HG03060 (cell line): ENCODE measurements at regions not wholly inside any gene's neighbourhood (a gene's known extent, or its start where the extent isn't known, plus 50 kb on each side); places are given as distances from the start of the nearest gene placed in this dataset.
"Not testable (repeated sequence)": the region's sequence is repeated elsewhere in the genome, so short reads cannot be mapped to it uniquely, and the experiment has no call there.

Experiments used
- ATAC-seq: cut with Tn5 transposase; IDR thresholded peaks from one replicate; pipeline ENCODE4 v1.9.1; 2021; ENCODE audit warnings: low read depth, moderate number of reproducible peaks; ENCODE audit not compliant: unreplicated experiment

DNA sequence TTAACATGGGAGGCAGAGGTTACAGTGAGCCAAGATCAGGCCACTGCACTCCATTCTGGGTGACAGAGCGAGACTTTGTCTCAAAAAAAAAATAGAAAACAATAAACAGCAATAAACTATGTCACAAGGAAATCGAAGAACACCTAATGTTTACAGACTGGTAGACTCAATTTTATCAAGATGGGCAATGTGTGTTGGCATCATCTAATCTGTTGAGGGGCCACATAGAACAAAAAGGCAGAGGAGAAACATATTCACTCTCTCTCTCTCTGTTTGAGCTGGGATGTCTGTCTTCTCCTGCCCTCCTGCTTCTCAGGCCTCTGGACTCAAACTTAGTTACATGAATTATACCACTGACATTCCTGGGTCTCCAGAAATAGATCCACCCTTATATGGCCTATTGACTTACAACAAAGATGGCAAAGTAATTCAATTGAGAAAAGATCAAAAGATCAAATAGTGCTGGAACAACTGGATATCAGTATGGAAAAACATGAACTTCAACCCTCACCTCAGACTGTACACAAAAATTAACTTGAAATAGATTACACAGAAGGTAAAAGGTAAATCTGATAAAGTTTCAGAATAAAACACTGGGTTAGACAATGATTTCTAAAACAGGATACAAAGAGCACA, 703.8 kb upstream of the CRIM1 start:
- no peak for ATAC-seq

DNA sequence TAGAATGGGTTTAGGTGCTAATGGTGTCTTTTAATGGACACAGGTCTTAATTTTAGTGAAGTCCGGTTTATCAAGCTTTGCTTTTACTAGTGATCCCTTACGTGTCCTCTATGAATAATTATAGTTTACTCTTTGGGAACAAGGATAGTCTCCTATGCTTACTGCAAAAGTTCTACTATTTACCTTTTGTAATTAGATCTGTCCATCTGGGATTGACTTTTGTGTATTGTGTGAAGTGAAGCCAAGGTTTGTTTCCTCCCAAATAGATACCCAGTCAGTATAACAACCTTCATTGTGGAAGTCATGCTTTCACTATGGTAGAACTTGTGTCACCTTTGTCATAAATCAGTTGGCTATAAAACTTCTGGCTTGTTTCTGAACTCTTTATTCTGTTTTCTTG, 740.9 kb upstream of the CRIM1 start:
- no peak for ATAC-seq

DNA sequence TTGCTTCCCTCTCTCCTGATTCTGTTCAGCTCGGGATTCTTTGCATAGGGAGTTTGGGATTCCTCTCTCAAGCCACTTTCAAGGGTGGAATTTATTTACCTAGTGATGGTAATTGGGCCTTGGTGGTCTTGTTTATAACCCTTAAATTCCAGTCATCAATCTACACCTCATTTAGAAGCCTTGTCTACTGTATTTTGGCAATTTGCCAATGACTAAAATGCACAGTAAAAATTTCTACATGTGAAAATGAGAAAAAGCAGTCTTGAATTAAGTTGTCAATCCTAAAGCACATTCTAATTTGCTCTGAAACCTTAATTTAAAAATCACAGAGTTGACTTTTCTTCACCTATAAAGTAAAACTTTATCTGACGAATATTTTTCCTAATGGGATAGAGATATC, 749.2 kb upstream of the CRIM1 start:
- ATAC-seq: no peak

DNA sequence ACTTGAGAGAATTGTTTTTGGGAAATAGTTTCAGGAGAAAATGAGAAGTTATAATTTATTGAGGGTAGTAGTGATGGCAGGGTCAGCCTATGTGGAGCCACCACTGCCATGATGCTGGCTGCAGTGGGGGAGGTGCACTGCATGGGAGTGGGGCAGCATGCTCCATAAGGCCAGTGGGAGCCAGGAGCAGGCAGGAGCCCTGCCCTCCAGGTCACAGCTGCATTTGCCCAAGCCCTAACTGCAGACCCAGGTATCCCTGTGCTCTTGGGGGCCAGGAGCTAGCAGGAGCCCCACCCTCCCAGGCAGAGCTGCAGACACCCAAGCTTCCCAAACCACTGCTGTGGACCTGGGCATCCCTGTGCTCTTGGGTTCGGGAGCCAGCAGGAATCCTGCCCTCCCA, 757.3 kb upstream of the CRIM1 start:
- no peak for ATAC-seq

DNA sequence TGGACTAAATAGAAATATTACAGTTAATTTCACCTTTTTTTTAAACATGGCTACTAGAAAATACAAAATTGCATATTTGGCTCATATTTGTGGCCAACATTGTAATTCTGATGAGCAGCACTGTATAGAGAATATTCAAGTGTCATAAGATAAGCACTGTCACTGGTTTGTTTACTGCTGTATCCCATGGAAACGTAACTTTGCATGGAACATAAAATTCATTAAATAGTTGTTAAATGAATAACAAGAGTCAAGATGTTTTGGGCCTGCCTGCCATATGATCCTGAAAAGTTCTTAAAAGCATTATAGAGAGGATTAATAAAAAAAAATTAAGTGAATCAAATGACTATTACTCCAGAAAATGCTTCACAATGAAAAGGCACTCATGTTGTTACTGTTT, 763.7 kb upstream of the CRIM1 start:
- no peak for ATAC-seq

DNA sequence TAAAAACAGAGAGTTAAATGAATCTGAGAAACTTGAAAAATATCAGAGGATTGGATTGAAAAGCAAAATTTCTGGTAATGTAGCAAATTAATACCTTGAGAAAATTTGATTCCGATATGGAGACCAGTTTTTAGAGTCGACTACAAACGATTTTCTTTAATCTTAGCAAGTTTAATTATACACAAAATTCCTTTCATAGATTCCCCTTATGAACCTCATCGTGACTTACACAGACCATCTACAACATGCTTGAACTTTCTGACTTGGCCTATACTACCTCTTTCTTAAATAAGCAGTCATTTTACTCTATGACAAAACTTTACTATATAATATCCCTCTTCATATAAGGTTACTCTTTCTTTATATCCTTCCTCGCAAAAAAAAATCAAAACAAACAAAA, 769.6 kb upstream of the CRIM1 start:
- ATAC-seq: no peak

DNA sequence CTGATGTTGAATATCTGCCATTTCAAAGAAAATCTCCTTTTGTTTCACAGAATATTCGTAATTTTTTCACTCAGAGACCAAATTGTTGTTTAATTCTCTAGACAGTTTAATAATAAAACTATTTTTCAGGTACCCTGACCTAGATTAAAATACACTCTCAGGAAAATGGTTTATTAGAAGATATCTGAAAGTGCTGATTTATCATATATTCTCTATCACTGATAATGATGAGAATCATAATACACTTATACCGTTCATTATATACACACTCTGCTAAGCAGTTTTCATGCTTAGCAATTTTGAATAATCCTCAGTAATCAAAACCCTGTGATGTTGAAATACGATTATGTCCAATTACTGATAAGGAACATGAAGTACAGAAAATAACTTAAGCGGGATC, 772.9 kb upstream of the CRIM1 start:
- no peak for ATAC-seq

DNA sequence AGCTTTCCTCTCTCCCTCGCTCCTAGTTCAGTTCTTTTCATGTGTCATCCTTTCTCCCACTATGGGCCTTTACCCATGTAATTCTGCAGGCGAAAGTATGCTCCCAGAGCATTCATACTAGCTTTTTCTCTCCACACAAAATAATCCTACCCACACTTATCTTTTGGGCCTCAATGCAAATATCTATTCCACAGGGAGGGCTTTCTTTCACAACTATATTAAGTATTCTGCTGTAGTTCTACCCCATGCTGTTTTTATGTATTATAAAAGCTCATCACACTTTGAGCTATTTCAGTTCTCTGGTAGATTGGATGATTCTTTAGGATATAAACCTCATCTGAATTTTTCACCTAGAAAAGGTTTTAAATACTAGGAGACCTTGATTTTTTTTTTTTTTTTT, 774.6 kb upstream of the CRIM1 start:
- no peak for ATAC-seq

DNA sequence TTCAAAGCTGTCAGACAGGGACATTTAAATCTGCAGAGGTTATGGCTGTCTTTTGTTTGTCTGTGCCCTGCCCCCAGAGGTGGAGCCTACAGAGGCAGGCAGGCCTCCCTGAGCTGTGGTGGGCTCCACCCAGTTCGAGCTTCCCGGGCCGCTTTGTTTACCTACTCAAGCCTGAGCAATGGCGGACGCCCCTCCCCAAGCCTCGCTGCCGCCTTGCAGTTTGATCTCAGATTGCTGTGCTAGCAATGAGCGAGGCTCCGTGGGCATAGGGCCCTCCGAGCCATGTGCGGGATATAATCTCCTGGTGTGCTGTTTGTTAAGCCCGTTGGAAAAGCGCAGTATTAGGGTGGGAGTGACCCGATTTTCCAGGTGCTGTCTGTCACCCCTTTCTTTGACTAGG, 787.0 kb upstream of the CRIM1 start:
- ATAC-seq: not testable (repeated sequence)

DNA sequence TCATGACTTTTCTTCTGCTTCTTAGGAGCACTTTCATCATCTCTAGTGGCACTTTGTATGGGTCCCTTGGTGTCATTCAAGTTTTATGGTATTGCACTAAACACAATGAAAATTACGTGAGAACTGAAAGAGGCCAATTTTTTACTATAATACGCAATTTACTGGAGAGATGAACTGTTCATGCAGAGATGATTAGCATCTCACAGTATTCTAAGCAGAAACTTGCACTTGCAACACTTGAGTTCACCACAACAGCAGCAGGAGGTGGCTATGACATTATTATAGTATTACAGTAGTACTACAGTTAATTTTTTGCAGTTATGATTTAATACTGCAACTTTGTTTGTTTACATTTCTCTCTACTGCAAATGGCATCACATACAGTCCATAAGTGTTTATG, 793.1 kb upstream of the CRIM1 start:
- no peak for ATAC-seq

DNA sequence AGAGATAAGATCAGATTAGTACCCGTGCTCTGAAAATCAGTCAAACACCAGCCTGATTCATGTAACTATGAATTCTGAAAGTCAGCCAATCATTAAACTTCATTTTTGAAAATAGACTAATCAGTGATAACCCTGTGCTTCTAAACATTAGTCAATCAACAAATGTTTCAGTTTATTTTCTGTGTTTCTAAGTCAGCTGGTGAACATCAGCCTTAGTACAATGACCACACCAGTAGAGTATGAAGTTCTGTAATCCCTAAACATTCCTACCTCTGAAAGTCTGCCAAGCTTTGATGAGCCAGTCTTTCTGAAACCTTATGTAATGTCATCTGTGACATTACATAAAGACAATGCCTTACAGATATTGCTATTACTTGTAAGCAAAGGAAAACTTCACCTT, 807.4 kb upstream of the CRIM1 start:
- no peak for ATAC-seq

DNA sequence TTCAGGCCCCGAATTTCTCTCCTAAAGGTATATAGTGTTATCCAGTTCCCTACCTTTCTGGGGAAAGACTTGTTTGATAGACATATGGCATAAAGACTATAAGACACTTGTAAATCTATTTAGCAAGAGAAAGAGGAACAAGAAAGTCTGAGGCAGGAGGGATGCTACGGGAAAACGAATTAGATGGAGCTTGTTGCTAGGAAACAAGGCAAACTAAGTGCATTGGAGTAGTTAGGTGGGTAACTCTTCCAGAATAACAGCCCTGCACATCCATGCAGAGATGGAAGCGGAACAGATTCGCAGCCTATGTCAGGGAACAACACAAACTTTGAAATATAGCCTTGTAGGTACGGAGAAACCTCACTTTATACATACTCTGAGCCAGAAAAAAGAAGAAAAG, 810.3 kb upstream of the CRIM1 start:
- no peak for ATAC-seq

DNA sequence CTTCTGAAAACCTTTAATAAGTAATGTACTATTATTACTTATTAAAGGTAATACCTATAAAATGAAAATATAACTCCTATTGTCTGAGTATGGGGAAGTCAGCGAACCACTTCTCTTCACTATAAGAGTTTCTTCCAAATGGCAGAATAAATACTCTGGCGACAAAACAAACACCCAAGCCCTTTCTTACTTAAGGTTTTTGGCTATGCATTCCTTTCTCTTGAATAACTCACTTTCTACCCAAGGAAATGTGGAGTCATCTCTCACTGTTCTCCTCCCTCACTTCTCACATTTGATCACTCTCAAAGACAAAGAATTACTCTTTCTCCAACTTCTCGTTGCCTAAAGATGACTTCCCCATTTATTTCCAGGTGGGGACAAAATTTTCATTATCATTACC, 816.8 kb upstream of the CRIM1 start:
- ATAC-seq: no peak

DNA sequence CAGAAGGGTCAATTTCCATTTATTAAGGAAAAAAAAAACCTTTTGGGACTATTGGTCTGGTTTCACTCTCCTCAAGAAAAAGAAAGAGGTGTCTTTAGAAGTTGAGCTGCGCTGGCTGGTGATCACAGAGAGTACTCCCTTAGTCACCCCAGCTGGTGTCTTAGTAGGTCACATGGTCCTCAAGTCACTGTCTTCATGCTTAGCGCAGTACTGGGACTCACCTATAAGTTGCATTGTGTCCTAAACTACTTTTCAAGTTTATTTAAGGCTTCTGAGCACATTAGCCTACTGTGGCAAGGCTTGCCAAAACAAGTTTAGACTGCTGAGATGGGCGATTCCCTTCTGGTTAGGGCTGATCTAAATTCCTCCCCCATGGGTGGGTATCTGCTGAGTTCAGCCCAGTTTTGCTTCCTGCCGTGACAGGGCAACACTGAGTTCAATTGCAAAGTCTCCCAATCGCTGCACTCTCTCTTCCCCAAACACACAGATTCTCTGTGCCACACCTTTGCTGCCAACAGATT, 824.9 kb upstream of the CRIM1 start:
- ATAC-seq: no peak

DNA sequence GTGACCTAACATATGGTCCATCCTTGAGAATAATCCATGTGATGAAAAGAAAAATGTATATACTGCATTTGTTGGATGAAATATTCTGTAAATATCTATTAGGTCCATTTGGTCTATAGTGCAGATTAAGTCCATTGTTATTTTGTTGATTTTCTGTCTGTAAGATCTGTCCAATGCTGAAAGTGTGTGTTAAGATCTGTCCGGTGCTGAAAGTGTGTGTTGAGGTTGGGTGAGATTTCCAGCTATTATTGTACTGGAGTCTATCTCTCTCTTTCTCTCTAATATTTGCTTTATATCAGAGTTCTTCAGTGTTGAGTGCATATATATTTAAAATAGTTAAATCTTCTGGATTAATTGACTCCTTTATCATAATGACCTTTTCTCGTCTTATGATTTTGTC, 828.8 kb upstream of the CRIM1 start:
- ATAC-seq: no peak

DNA sequence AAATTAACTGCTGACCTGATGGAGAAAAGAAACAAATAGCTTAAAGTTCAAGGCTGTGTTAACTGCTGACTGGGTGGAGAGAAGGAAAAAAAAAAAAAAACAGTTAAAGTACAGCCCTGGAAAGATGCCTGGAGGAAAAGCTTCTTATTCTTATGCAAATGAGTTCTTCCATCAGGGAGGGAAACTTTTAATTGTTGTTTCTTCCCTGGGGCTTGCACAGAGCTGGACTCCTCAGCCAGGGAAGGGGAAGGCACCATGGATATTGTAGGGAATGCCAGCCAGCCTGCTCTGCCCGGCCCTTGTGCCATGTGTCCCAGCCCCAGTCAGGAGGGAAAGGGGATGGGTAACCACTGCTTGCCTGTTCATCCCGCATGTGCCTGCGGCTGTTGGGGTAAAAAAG, 833.1 kb upstream of the CRIM1 start:
- no peak for ATAC-seq

DNA sequence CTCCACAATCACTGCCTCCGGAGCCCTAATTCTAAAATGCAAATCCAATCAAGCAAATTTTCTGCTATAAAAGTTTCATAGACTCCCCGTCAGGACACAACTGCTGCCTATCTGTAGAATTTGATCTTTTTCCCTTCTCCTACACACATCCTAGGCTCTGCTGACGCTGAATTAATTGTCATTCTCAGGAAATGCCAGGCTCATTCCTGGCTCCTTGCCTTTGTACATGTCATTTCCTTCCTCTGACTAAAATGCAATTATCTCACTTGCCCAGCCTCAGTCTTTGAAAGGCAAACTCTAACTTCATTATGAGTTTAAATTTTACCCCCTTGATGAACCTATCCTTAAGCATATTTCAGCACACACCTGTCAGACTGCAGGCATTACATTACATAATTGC, 844.9 kb upstream of the CRIM1 start:
- no peak for ATAC-seq

DNA sequence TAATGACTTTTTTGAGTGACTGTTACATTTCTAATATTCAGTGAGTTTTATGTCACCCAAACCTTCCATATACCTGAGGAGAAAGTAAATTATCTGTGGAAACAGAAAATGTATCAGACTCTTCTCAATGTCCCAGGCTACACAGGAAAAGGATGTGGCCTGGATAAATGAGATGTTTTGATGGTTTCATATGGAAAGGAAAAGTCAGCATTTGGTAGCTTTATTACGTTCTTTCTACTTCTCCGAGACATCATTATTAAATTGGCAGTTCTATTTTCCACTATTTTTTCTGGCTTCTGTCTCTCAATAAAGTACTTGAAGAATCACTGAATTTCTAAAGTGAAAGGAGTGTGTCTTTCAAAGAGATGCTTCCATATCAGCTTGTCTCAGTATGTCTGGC, 847.0 kb upstream of the CRIM1 start:
- ATAC-seq: no peak

DNA sequence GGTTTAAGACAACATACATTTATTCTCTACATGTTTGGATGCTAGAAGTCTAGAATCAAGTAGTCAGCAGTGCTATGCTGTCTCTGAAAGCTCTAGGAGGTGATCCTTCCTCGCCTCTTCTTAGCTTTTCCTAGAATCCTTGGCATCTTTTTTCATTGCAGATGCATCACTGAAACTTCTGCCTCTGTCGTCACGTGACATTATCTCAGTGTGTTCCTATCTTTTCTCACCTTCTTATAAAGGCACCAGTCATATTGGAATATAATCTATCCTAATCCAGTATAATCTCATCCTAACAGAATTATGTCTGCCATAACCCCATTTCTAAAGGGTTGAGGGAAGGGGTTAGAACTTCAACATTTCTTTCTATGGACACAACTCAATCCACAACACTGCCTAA, 851.2 kb upstream of the CRIM1 start:
- no peak for ATAC-seq

DNA sequence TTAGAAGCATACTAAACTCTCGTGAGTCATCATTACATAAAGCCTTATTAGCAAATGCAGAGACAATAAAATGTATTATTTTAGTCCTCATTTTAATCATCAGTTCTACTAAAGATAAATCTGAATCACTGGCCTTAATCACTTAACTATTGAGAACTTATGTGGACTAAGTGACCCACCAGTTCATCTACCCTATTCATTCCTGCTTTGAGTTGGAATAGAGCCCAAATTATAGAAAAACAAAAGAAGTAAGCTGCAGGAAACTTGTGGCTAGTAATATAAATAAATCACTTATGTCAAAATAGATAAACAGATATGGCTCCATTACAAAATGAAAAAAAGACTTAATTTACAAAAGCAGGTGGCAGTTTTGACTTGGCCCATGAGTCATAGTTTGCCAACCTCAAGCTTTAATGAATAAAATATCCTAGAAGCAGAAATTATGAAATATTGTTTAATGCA, 851.8 kb upstream of the CRIM1 start:
- ATAC-seq: no peak

DNA sequence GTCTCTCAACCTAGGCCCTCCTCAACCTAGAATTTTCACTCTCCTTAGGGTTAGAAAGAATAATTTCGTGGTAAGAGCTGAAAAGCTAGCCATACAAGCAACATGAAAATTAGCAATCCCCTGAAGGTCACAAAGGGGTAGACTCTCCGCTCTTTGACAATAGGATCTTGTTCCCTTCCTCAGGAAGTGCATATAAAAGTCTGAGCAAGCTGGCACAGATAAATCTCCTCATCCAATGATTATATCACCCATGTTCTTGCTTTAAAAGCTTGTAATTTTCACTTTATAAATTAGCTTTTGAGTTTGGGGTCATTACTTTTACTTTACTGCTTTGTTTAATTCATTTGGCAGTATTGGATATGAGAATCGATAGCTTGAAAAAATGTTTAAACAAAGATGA, 852.3 kb upstream of the CRIM1 start:
- no peak for ATAC-seq

DNA sequence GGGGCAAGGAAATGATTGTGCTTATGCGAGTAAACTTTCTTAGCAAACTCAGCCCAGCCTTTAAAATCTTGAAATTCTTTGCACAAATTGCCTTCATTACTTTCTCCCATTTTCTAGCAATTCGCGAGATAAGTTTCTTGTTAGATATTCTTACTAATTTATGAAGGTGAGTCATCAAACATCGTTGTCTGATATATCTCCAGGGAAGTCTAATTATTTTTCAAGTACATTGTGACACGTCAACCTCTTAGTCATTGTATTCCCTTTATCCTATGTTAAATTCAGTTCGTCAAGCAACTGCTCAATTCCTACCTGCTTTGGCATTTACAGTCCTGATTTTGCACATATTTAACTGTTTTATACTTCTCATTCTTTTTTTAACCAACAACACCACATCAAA, 854.5 kb upstream of the CRIM1 start:
- ATAC-seq: no peak

DNA sequence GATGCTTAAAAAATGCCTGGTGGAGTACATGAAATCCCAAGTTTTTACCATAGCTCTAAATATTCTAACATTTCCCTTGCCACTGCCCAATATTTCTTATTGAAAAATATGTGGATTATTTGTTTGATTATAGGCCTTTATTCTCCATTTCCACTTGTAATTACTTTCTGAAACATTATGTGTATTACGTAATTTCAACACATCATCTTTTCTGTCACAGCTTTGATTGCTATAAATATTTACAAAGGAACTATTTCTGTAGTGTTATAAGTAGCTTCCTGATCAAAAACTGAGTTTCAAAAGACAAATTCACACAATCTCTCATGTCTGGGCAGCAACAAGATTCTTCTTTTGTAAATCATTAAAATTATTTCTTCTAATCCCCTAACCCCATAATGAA, 859.6 kb upstream of the CRIM1 start:
- ATAC-seq: no peak
